ENCODE measurements at regions not wholly inside any gene's neighbourhood (a gene's known extent, or its start where the extent isn't known, plus 50 kb on each side); places are given as distances from the start of the nearest gene placed in this dataset.

GRCh38 chr4:136219592-136220125, 1312.6 kb downstream of the PCDH18 start:
- H3K27me3 ChIP-seq = no peaks in the 10 kb centered on the region

GRCh38 chr4:136203199-136203598, 1329.1 kb downstream of the PCDH18 start:
- no peak for DNase-seq
- no peak overlapping the region for H3K4me3 ChIP-seq
- no peaks in the 10 kb centered on the region for H3K27me3 ChIP-seq
- intact Hi-C loops (cut with DNase I; ENCODE audit: low total_unique reads) = no loop called here
- no peaks in the 10 kb centered on the region for H3K36me3 ChIP-seq
- peaks cover 0 to 5% (median 2%) of the 10 kb centered on the region in 4 donors for H3K9me3 ChIP-seq
- no peak for TF ChIP-seq POLR2AphosphoS5 (IDR thresholded peaks at IDR 0.05)
- TF ChIP-seq CTCF (IDR thresholded peaks at IDR 0.05) = no peak
- TF ChIP-seq POLR2A (IDR thresholded peaks at IDR 0.05) = no peak
- TF ChIP-seq EP300 (IDR thresholded peaks at IDR 0.05) = no peak
- no peak overlapping the region for H3K27ac ChIP-seq
- WGBS, 5 donors = 48 to 66% (median 58%) methylated on average over 4 of the region's 4 CpGs
- no peaks in the 10 kb centered on the region for H3K4me1 ChIP-seq

More at GRCh38 chr4:136219592-136220125, 1312.6 kb downstream of the PCDH18 start:
- TF ChIP-seq POLR2AphosphoS5 (IDR thresholded peaks at IDR 0.05) (no peak), CTCF (IDR thresholded peaks at IDR 0.05) (no peak), EP300 (IDR thresholded peaks at IDR 0.05) (no peak), POLR2A (IDR thresholded peaks at IDR 0.05) (no peak)
- DNase-seq = no peak
- intact Hi-C loops (cut with DNase I; ENCODE audit: low total_unique reads) = no loop called here
- Histone ChIP-seq H3K36me3 (no peaks in the 10 kb centered on the region), H3K4me3 (no peak overlapping the region), H3K27ac (no peak overlapping the region), H3K4me1 (no peaks in the 10 kb centered on the region), H3K9me3 (peaks cover 0 to 23% (median 6%) of the 10 kb centered on the region in 4 donors)
- whole genome bisulfite sequencing, 5 donors = 85 to 94% (median 90%) methylated on average over 2 to 3 of the region's 3 CpGs

GRCh38 chr4:136198358-136198757, 1333.9 kb downstream of the PCDH18 start:
- H3K27ac ChIP-seq = no peak overlapping the region
- no peaks in the 10 kb centered on the region for H3K4me1 ChIP-seq
- peaks cover 0 to 5% (median 2%) of the 10 kb centered on the region in 4 donors for H3K9me3 ChIP-seq
- DNase-seq = no peak
- 68 to 90% (median 82%) methylated on average over 1 of the region's 1 CpG for WGBS, 5 donors
- H3K36me3 ChIP-seq = no peaks in the 10 kb centered on the region
- H3K4me3 ChIP-seq = no peak overlapping the region
- intact Hi-C loops (cut with DNase I; ENCODE audit: low total_unique reads) = no loop called here
- no peaks in the 10 kb centered on the region for H3K27me3 ChIP-seq
- no peak for TF ChIP-seq EP300 (IDR thresholded peaks at IDR 0.05)
- no peak for TF ChIP-seq CTCF (IDR thresholded peaks at IDR 0.05)
- no peak for TF ChIP-seq POLR2A (IDR thresholded peaks at IDR 0.05)
- TF ChIP-seq POLR2AphosphoS5 (IDR thresholded peaks at IDR 0.05) = no peak

GRCh38 chr4:136194962-136195361, 1337.3 kb downstream of the PCDH18 start:
- WGBS, 5 donors = 82 to 95% (median 90%) methylated on average over 2 of the region's 2 CpGs
- intact Hi-C loops (cut with DNase I; ENCODE audit: low total_unique reads) = no loop called here
- H3K4me3 ChIP-seq = no peak overlapping the region

More at GRCh38 chr4:136194962-136195361, 1337.3 kb downstream of the PCDH18 start:
- no peaks in the 10 kb centered on the region for H3K4me1 ChIP-seq
- TF ChIP-seq POLR2AphosphoS5 (IDR thresholded peaks at IDR 0.05) = no peak
- no peak for TF ChIP-seq EP300 (IDR thresholded peaks at IDR 0.05)
- TF ChIP-seq CTCF (IDR thresholded peaks at IDR 0.05) = no peak
- TF ChIP-seq POLR2A (IDR thresholded peaks at IDR 0.05) = no peak
- no peaks in the 10 kb centered on the region for H3K9me3 ChIP-seq
- H3K27me3 ChIP-seq = no peaks in the 10 kb centered on the region
- no peak for DNase-seq
- no peak overlapping the region for H3K27ac ChIP-seq
- no peaks in the 10 kb centered on the region for H3K36me3 ChIP-seq

All from stomach (tissue), 8 donors.